H1 (cell line): ENCODE measurements at regions not wholly inside any gene's neighbourhood (a gene's known extent, or its start where the extent isn't known, plus 50 kb on each side); places are given as distances from the start of the nearest gene placed in this dataset.

Source experiments
- CTCF ChIA-PET: fragments of 300-600 bp; sonication (Branson Sonifier 250); formaldehyde crosslinking; loops from one replicate; lab custom pipeline; 2021; ENCODE audit not compliant: partially characterized antibody; lab: Charles Lee
- POLR2A ChIA-PET: fragments of 300-600 bp; sonication (Branson Sonifier 250); formaldehyde crosslinking; loops from one replicate; lab custom pipeline; 2021; ENCODE audit warnings: inconsistent platforms; ENCODE audit not compliant: partially characterized antibody; lab: Charles Lee
- DNase-seq, 2 experiments: peaks; one replicate each; pipeline versions ENCODE4 v3.0.0 to v3.0.0-alpha.2; 2010 to 2022; ENCODE audit warnings: low spot score in 2 of 2, low read depth in 1 of 2, mixed read lengths in 1 of 2
- FAIRE-seq: peaks from 2 replicates; lab custom pipeline; 2011; peaks lifted over from hg19 to GRCh38; lab: Jason Lieb, UNC
- H2AFZ ChIP-seq: 2 replicates; pipeline ENCODE4 v1.8.1; 2012; ENCODE audit warnings: low read length, inconsistent platforms
- H2AK5ac ChIP-seq: 2 replicates; pipeline ENCODE4 v1.6.1; 2013; ENCODE audit warnings: low read depth, low read length
- H2BK120ac ChIP-seq: replicated peaks from 2 replicates; pipeline ENCODE3; 2013; ENCODE audit warnings: low read depth, low read length, inconsistent platforms
- H2BK12ac ChIP-seq: 2 replicates; pipeline ENCODE4 v1.6.1; 2013; ENCODE audit warnings: low read depth, low read length
- H2BK15ac ChIP-seq: 2 replicates; pipeline ENCODE4 v1.6.1; 2013; ENCODE audit warnings: low read length
- H2BK20ac ChIP-seq: 2 replicates; pipeline ENCODE4 v1.6.1; 2013; ENCODE audit warnings: low read length
- H2BK5ac ChIP-seq: 2 replicates; pipeline ENCODE4 v1.6.1; 2013; ENCODE audit warnings: low read depth, low read length
- H3K14ac ChIP-seq: 2 replicates; pipeline ENCODE4 v1.6.1; 2013; ENCODE audit warnings: inconsistent platforms; ENCODE audit not compliant: insufficient read length
- H3K18ac ChIP-seq: 2 replicates; pipeline ENCODE4 v1.6.1; 2013; ENCODE audit warnings: low read length; ENCODE audit errors: extremely low read depth
- H3K23ac ChIP-seq: 2 replicates; pipeline ENCODE4 v1.6.1; 2013; ENCODE audit warnings: inconsistent platforms; ENCODE audit not compliant: insufficient read length
- H3K23me2 ChIP-seq: 2 replicates; pipeline ENCODE4 v1.6.1; 2013; ENCODE audit warnings: low read depth, low read length
- H3K27ac ChIP-seq: 2 replicates; pipeline ENCODE4 v1.6.1; 2011; ENCODE audit warnings: low read depth, low read length, inconsistent platforms
- H3K27me3 ChIP-seq, 4 experiments: replicated peaks in 1 of 4; 1 replicate in 1 of 4; 2 replicates in 3 of 4; pipeline versions ENCODE4 v1.6.1 to v1.8.1; 2011 to 2013; ENCODE audit warnings: low read length in 3 of 4, mild to moderate bottlenecking in 3 of 4, inconsistent platforms in 2 of 4, mixed read lengths in 2 of 4, moderate library complexity in 1 of 4; ENCODE audit not compliant: control insufficient read depth in 3 of 4, insufficient read depth in 3 of 4; ENCODE audit errors: extremely low read depth in 1 of 4
- H3K36me3 ChIP-seq, 4 experiments: 2 replicates each; pipeline versions ENCODE4 v1.6.1 to v1.8.1; 2011 to 2013; ENCODE audit warnings: mild to moderate bottlenecking in 4 of 4, low read length in 3 of 4, moderate library complexity in 2 of 4, control low read depth in 1 of 4, inconsistent platforms in 1 of 4; ENCODE audit not compliant: insufficient read depth in 4 of 4, control insufficient read depth in 2 of 4
- H3K4ac ChIP-seq: replicated peaks from 2 replicates; pipeline ENCODE3; 2013; ENCODE audit warnings: low read length, low read depth, mixed read lengths, inconsistent platforms; ENCODE audit not compliant: insufficient read length
- H3K4me1 ChIP-seq, 4 experiments: replicated peaks in 1 of 4; 1 replicate in 1 of 4; 2 replicates in 3 of 4; pipeline versions ENCODE4 v1.6.1 to v1.8.1; 2011 to 2013; ENCODE audit warnings: low read length in 3 of 4, inconsistent platforms in 2 of 4, mixed read lengths in 1 of 4; ENCODE audit not compliant: insufficient read depth in 4 of 4, control insufficient read depth in 3 of 4
- H3K4me2 ChIP-seq, 2 experiments: 2 replicates each; pipeline versions ENCODE4 v1.6.1 to v1.8.1; 2011 to 2013; ENCODE audit warnings: low read depth in 2 of 2, low read length in 2 of 2, control low read depth in 1 of 2, inconsistent platforms in 1 of 2, mild to moderate bottlenecking in 1 of 2; ENCODE audit not compliant: insufficient read depth in 1 of 2
- H3K4me3 ChIP-seq, 4 experiments: fragments of 200-600, 300-600 bp in 1 of 4; sonication (generic), shearing (Covaris generic), sonication (Bioruptor Twin) in 1 of 4; 2 replicates each; pipeline versions ENCODE4 v1.5.1 to v1.8.1; 2011 to 2016; ENCODE audit warnings: low read length in 4 of 4, low read depth in 3 of 4, control low read depth in 2 of 4, inconsistent platforms in 2 of 4, mild to moderate bottlenecking in 2 of 4, mixed read lengths in 1 of 4, moderate library complexity in 1 of 4; ENCODE audit not compliant: insufficient read depth in 2 of 4; ENCODE audit errors: extremely low read depth in 1 of 4
- H3K56ac ChIP-seq: replicated peaks from 2 replicates; pipeline ENCODE3; 2013; ENCODE audit warnings: low read depth, mild to moderate bottlenecking, mixed read lengths, low read length, inconsistent platforms; ENCODE audit not compliant: insufficient read length
- H3K79me1 ChIP-seq: 2 replicates; pipeline ENCODE4 v1.6.1; 2013; ENCODE audit warnings: low read depth, low read length, control low read depth
- H3K79me2 ChIP-seq, 2 experiments: 2 replicates each; pipeline versions ENCODE4 v1.6.1 to v1.8.1; 2012 to 2013; ENCODE audit warnings: low read length in 2 of 2, mild to moderate bottlenecking in 2 of 2, inconsistent platforms in 1 of 2; ENCODE audit not compliant: insufficient read depth in 2 of 2, control insufficient read depth in 1 of 2
- H3K9ac ChIP-seq, 4 experiments: replicated peaks in 1 of 4; 1 replicate in 1 of 4; 2 replicates in 3 of 4; pipeline versions ENCODE4 v1.6.1 to v1.8.1; 2011 to 2013; ENCODE audit warnings: low read depth in 3 of 4, low read length in 3 of 4, control low read depth in 2 of 4, mild to moderate bottlenecking in 2 of 4, moderate library complexity in 2 of 4, inconsistent platforms in 1 of 4; ENCODE audit errors: extremely low read depth in 1 of 4
- H3K9me3 ChIP-seq, 2 experiments: 2 replicates each; pipeline versions ENCODE4 v1.6.1 to v1.8.1; 2012 to 2013; ENCODE audit warnings: mild to moderate bottlenecking in 2 of 2, moderate library complexity in 2 of 2, control low read depth in 1 of 2, inconsistent platforms in 1 of 2, low read depth in 1 of 2, low read length in 1 of 2, mixed read lengths in 1 of 2; ENCODE audit not compliant: insufficient read depth in 2 of 2
- H4K20me1 ChIP-seq, 2 experiments: replicated peaks in 1 of 2; 2 replicates each; pipeline versions ENCODE3 to v1.8.1; 2011 to 2013; ENCODE audit warnings: inconsistent platforms in 2 of 2, low read length in 2 of 2, mild to moderate bottlenecking in 1 of 2; ENCODE audit not compliant: insufficient read depth in 2 of 2, control insufficient read depth in 1 of 2
- H4K5ac ChIP-seq: 2 replicates; pipeline ENCODE4 v1.6.1; 2013; ENCODE audit warnings: low read length, low read depth, mixed read lengths, inconsistent platforms; ENCODE audit not compliant: insufficient read length
- H4K8ac ChIP-seq: 2 replicates; pipeline ENCODE4 v1.8.0; 2013; ENCODE audit warnings: mild to moderate bottlenecking, moderate library complexity, low read length, inconsistent platforms; ENCODE audit not compliant: insufficient read depth; ENCODE audit errors: extremely low read depth
- H4K91ac ChIP-seq: replicated peaks from 2 replicates; pipeline ENCODE3; 2013; ENCODE audit warnings: low read length, mixed read lengths, inconsistent platforms; ENCODE audit not compliant: insufficient read length
- BACH1 ChIP-seq: IDR thresholded peaks from 2 replicates; pipeline ENCODE4 v1.6.1; 2012; ENCODE audit warnings: low read length, improper control_type of control experiment
- BCL11A ChIP-seq, 2 experiments: IDR thresholded peaks; one replicate each; pipeline ENCODE4 v1.6.1; 2011; ENCODE audit warnings: low read depth in 2 of 2, low read length in 2 of 2, mild to moderate bottlenecking in 2 of 2
- CBX5 ChIP-seq: fragments of 300-800, 300-1000 bp; sonication (generic); IDR thresholded peaks from 2 replicates; pipeline ENCODE4 v1.7.1; 2016; ENCODE audit warnings: antibody characterized with exemption, low read length, low read depth
- CEBPB ChIP-seq: IDR thresholded peaks from 2 replicates; pipeline ENCODE4 v1.6.1; 2012; ENCODE audit warnings: low read depth, low read length
- GABPA ChIP-seq: IDR thresholded peaks from 2 replicates; pipeline ENCODE4 v1.6.1; 2011; ENCODE audit warnings: mild to moderate bottlenecking, low read length, moderate library complexity, borderline replicate concordance; ENCODE audit not compliant: insufficient read depth
- JUN ChIP-seq: IDR thresholded peaks from 2 replicates; pipeline ENCODE4 v1.6.1; 2011; ENCODE audit warnings: low read depth, mild to moderate bottlenecking, improper control_type of control experiment, low read length
- KDM1A ChIP-seq: fragments of 200-600, 300-600 bp; sonication (generic); IDR thresholded peaks from 2 replicates; pipeline ENCODE4 v1.7.1; 2016; ENCODE audit warnings: mild to moderate bottlenecking, low read length, borderline replicate concordance
- KDM4A ChIP-seq: IDR thresholded peaks from one replicate; pipeline ENCODE4 v1.7.1; 2012; ENCODE audit warnings: low read depth, mild to moderate bottlenecking, moderate library complexity, low read length, inconsistent platforms; ENCODE audit not compliant: severe bottlenecking
- MAFK ChIP-seq: IDR thresholded peaks from 2 replicates; pipeline ENCODE4 v1.6.1; 2012; ENCODE audit warnings: low read depth, mild to moderate bottlenecking, improper control_type of control experiment, low read length
- MAX ChIP-seq: IDR thresholded peaks from 2 replicates; pipeline ENCODE4 v1.6.1; 2012; ENCODE audit warnings: inconsistent platforms
- NRF1 ChIP-seq: IDR thresholded peaks from 2 replicates; pipeline ENCODE4 v1.6.1; 2011; ENCODE audit warnings: mild to moderate bottlenecking, low read depth, low read length, improper control_type of control experiment
- RBBP5 ChIP-seq: IDR thresholded peaks from 2 replicates; pipeline ENCODE4 v1.7.1; 2012; ENCODE audit warnings: low read depth, mild to moderate bottlenecking, inconsistent platforms, low read length, moderate library complexity, borderline replicate concordance
- RFX5 ChIP-seq: IDR thresholded peaks from 2 replicates; pipeline ENCODE4 v1.6.1; 2011; ENCODE audit warnings: low read depth, low read length, improper control_type of control experiment, borderline replicate concordance
- SIX5 ChIP-seq: IDR thresholded peaks from 2 replicates; pipeline ENCODE4 v1.6.1; 2011; ENCODE audit warnings: mild to moderate bottlenecking, low read depth, low read length
- SP2 ChIP-seq: IDR thresholded peaks from 2 replicates; pipeline ENCODE4 v1.6.1; 2012; ENCODE audit warnings: mild to moderate bottlenecking, low read length, inconsistent platforms
- ZNF274 ChIP-seq: IDR thresholded peaks from 2 replicates; pipeline ENCODE4 v1.7.0; 2012; ENCODE audit warnings: low read length, borderline replicate concordance; ENCODE audit errors: extremely low read depth
- WGBS, 2 experiments: shearing (Covaris generic) in 1 of 2; methylation state at CpG; one replicate each; pipeline versions ENCODE4 v1.1.6 to v1.1.7; 2013 to 2015; ENCODE audit warnings: low lambda C conversion rate in 2 of 2, mixed read lengths in 2 of 2, inconsistent platforms in 1 of 2, low coverage in 1 of 2, missing lambda C conversion rate in 1 of 2; ENCODE audit not compliant: insufficient replicate concordance in 2 of 2, insufficient coverage in 1 of 2, insufficient read length in 1 of 2; ENCODE audit errors: extremely low coverage in 1 of 2, missing lambda C conversion rate in 1 of 2; 5-methylcytosine and 5-hydroxymethylcytosine counted together

- Histone ChIP-seq H3K23me2 (no peaks in the 10 kb centered on the region), H4K8ac (no peak overlapping the region), H2BK20ac (no peak overlapping the region), H3K79me2 (no peaks in the 10 kb centered on the region), H3K4me3 (no peak overlapping the region), H2BK120ac (no peak overlapping the region), H3K56ac (no peak overlapping the region), H2AFZ (no peak overlapping the region), H3K36me3 (no peaks in the 10 kb centered on the region), H3K14ac (no peak overlapping the region), H3K23ac (no peak overlapping the region), H4K5ac (no peak overlapping the region), H3K9me3 (no peaks in the 10 kb centered on the region), H2BK15ac (no peak overlapping the region), H4K20me1 (no peaks in the 10 kb centered on the region), H4K91ac (no peak overlapping the region), H3K18ac (no peak overlapping the region), H3K9ac (no peak overlapping the region), H3K4ac (no peak overlapping the region), H3K79me1 (no peaks in the 10 kb centered on the region), H2BK5ac (no peak overlapping the region), H3K4me2 (no peak overlapping the region), H2BK12ac (no peak overlapping the region), H3K27me3 (no peaks in the 10 kb centered on the region), H3K4me1 (no peaks in the 10 kb centered on the region), H2AK5ac (no peak overlapping the region), H3K27ac (no peak overlapping the region)
- FAIRE-seq (no peak), DNase-seq (no peak)
- ChIA-PET CTCF (no interaction called here), POLR2A (no interaction called here)
- WGBS, 2 experiments: 84% methylated on average over 4 of the region's 4 CpGs; no CpG with 5 or more reads in 1 of the 2 experiments
- no peak for TF ChIP-seq JUN
- no peak for TF ChIP-seq RBBP5
- no peak for TF ChIP-seq MAFK
- TF ChIP-seq RFX5: no peak
- no peak for TF ChIP-seq CBX5
- TF ChIP-seq ZNF274: no peak
- no peak for TF ChIP-seq BCL11A (IDR thresholded peaks at IDR 0.05; ENCODE audit: low read depth in 2 of 2, low read length in 2 of 2)
- no peak for TF ChIP-seq SP2
- TF ChIP-seq KDM4A: no peak
- TF ChIP-seq KDM1A: no peak
- TF ChIP-seq GABPA: no peak
- no peak for TF ChIP-seq NRF1
- TF ChIP-seq SIX5: no peak
- no peak for TF ChIP-seq CEBPB
- no peak for TF ChIP-seq MAX
- TF ChIP-seq BACH1: no peak
Measured at GRCh38 chr21:28268685-28269084, 724.0 kb downstream of the LTN1 start.
